ENCODE measurements at regions not wholly inside any gene's neighbourhood (a gene's known extent, or its start where the extent isn't known, plus 50 kb on each side); places are given as distances from the start of the nearest gene placed in this dataset.
"Not testable (repeated sequence)": the region's sequence is repeated elsewhere in the genome, so short reads cannot be mapped to it uniquely, and the experiment has no call there.

DNA sequence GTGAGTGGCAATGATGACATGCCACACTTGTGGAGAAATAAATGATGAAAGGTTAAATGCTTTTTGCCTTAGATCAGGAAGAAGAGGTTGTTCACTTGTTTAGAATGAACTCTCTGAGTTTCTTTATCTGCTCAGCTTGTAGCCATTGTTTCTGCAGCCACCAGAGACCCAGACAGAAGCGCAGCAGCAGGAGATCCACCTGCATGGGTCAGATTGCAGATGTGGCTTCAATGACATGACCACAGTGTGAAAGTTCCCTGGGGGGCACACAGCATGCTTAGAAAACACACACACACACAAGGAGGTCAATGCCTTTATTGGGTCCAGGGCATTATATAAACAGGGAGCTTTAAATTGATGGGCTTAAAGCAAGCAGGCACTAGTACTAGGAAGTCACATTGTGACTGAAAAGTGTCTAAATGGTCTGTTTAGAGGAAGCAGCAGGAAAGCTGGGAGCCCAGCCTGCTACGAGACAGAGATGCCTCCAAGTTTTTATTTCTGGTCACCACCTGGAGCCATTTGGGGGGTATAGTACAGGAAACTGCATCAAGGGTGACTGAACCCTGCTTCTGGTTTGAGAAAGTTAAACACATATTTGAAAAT, 1547.3 kb downstream of the SPATA31A7 start:
- H3K27me3 Mint-ChIP-seq; H3K27ac Mint-ChIP-seq; DNase-seq; H3K4me1 Mint-ChIP-seq; H3K4me3 Mint-ChIP-seq; ATAC-seq (replicated peaks); H3K9me3 Mint-ChIP-seq; H3K36me3 Mint-ChIP-seq: not testable (repeated sequence)

- ATAC-seq (replicated peaks); H3K4me3 Mint-ChIP-seq: not testable (repeated sequence)
Measured at GRCh38 chr9:62737915-62738314, 1548.1 kb downstream of the SPATA31A7 start.

DNA sequence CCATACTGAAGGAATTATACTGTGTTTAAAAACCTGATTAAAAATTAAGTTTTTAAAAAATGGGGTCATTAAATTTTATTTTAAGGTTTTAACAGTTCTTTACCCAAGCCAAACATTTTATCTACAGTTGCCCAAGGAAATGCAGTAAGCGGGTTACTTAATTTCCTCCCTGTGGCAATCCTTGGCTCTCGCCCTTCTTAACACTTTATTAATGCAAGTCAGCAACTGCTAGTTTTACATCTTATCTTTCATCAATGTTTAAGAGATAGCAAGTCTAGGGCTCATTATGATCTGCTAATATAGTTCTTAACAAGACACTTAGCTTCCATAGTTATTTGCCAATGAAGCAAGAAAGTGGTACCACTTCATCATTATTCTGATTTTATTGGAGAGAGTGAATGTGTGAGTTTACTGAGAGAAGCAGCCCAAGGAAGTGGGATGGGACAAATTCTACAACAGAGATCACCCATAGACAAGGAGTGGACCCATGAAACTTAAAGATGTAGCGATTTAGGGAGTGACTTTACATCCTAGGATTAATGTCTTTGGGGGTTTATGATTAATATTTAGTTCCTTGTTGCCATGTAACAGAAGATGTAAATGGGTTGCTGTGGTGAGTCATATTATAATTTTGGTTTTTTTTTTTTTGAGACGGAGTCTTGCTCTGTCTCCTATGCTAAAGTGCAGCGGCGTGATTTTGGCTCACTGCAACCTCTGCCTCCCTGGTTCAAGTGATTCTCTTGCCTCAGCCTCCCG, 1556.1 kb downstream of the SPATA31A7 start:
- not testable (repeated sequence) for H3K4me1 Mint-ChIP-seq; ATAC-seq (replicated peaks); H3K36me3 Mint-ChIP-seq; H3K27me3 Mint-ChIP-seq; H3K27ac Mint-ChIP-seq; DNase-seq; H3K4me3 Mint-ChIP-seq; H3K9me3 Mint-ChIP-seq

More at GRCh38 chr9:62737915-62738314, 1548.1 kb downstream of the SPATA31A7 start:
- H3K4me1 Mint-ChIP-seq, H3K36me3 Mint-ChIP-seq, H3K27ac Mint-ChIP-seq, H3K27me3 Mint-ChIP-seq, H3K9me3 Mint-ChIP-seq, DNase-seq: not testable (repeated sequence)

Measured in stimulated activated naive B cell treated with anti-CD40 and anti-IgM and Interleukin-4, amounts not matched to agents 10 μg/mL and 1 μg/mL and 100 μg/mL, for 72 hours (primary cell).